Stimulated activated naive CD4-positive, alpha-beta T cell treated with Interleukin-2 at 50 U/mL for 16 hours (primary cell): ENCODE measurements at regions not wholly inside any gene's neighbourhood (a gene's known extent, or its start where the extent isn't known, plus 50 kb on each side); places are given as distances from the start of the nearest gene placed in this dataset.
"Not testable (repeated sequence)": the region's sequence is repeated elsewhere in the genome, so short reads cannot be mapped to it uniquely, and the experiment has no call there.

Experiments
- DNase-seq: peaks from one replicate; lab custom pipeline; 2025; lab: John Stamatoyannopoulos, UW

DNA sequence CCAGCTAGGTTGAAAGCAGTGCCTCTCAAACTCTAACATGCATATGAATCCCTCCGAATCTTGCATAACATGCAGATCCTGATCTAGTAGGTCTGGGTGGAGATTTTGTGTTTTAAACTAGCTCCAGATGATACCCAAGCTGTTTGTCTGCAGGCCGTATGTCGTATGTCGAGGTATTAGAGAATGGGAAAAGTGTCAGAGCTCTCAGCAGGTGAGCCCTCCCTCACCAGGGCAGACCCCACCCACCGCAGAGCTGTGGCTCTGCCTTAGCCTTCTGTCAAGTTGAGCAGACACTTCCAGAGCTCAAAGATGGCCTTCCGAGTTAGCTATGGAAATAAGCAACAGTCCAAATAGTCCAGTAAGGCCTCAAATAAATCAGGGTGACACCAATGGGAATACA is 83.2 kb upstream of the MAP3K1 start:
- DNase-seq: no peak

DNA sequence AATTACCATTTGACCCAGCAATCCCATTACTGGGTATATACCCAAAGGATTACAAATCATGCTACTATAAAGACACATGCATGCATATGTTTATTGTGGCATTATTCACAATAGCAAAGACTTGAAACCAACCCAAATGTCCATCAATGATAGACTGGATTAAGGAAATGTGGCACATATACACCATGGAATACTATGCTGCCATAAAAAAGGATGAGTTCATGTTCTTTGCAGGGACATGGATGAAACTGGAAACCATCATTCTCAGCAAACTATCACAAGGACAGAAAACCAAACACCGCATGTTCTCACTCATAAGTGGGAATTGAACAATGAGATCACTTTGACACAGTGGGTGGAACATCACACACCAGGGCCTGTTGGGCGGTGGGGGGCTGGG is 83.9 kb upstream of the MAP3K1 start:
- not testable (repeated sequence) for DNase-seq

DNA sequence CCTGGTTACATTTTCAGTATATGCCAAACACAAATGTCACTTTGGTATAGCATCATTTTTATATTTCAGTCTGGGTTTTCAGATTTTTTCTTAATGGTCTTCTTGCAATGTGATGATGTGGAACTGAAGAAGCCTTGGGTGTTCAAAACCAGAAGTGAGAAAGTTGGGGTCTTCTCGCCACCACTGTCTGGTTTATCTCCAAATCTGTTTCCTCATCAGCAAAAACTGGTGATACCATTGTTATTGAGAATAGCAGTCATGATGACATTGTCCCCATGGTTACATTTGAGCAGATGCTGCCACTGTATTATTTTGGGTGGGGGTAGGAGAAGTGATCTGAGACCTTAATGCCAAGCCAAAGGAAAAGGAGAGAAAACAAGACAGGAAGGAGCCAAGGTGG is 85.9 kb upstream of the MAP3K1 start:
- DNase-seq: no peak

DNA sequence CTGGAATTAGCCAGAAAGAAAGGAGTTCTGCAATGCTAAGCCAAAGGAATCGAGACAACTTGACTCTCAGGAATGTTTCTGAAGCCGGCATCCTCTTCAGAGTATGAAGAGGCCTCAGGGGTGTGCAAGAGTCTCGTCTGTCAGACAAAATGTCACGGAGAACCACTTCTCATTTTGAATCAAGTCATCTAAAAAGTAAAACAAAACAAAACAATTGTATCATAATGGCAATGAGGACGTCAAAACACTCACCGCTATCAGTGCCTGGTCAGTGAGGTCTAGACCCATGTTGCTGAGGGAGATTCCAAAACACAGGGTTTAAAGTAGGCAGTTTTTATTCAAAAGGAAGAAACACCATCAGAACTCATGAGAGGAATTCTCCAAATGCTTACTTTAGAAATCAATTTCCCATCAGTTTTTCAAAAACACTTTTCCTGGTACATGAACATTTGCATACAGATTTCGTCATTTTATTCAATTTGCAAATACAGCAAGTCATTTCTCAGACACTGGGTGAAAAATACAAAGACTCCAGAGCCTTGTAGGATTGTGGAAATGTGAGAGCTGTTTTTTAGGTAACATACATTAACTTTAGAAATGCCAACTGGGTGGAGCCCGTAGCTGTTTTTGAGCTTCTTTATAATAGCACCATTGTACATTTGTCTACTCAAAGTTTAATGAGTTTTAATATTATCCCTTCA is 89.5 kb upstream of the MAP3K1 start:
- no peak for DNase-seq

DNA sequence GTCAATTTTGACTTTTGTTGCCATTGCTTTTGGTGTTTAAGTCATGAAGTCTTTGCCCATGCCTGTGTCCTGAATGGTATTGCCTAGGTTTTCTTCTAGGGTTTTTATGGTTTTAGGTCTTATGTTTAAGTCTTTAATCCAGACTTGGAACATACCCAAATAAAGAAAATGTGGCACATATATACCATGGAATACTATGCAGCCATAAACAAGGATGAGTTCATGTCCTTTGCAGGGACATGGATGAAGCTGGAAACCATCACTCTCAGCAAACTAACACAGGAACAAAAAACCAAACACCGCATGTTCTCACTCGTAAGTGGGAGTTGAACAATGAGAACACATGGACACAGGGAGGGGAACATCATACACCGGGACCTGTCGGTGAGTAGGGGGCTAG is 90.5 kb upstream of the MAP3K1 start:
- DNase-seq: not testable (repeated sequence)

DNA sequence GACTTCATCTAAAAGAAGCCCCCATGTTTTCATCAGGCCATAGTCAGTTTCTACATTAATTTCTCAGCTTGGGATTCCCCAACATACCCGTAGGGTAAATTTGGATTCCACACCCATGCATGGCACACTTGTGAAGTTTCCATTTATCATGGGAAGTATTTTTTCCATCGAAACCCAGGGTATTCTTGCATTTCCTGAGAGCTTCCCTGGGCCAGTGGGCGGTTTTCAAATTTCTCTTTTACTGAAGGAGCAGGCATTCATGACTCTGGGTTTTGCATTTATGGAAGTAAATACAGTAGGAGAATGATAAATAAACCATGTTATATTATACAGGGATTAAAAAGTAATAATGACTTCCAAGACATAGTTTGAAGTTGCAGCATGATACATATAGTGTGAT is 93.0 kb upstream of the MAP3K1 start:
- no peak for DNase-seq

DNA sequence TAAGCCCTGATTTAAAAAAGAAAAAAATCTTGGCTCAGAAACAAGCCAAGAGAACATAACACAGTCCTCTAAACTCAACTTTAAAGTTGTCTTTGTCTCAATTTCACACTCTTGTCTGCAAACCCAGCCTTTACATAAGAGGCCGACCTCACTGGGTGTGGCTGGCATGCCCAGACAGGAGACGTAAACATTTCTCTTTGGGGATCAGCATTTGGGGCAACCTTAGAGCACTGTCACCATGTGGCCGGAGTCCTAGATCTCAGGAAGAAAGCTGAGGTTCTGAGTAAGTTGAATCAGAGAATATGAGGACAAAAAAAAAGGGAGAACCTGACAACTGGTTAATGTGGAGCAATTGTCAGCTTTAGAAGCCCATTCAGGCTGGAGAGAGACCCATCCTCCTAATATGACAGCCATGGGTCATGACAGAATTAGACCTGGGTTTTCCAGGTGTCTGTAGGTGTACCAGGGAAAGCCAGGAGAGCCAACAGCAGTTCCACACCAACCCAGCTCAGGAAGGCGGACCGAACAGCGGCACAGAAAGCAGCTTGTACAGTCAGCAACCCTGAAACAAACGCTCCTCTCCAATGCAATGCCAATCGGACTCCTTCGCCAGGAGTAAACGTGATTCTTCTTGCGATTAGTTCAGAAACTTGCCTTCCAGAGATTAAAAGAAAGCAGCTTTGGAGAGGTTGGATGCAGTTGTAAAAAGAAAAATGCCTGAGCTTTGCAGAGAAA is 97.9 kb upstream of the MAP3K1 start:
- DNase-seq: no peak

DNA sequence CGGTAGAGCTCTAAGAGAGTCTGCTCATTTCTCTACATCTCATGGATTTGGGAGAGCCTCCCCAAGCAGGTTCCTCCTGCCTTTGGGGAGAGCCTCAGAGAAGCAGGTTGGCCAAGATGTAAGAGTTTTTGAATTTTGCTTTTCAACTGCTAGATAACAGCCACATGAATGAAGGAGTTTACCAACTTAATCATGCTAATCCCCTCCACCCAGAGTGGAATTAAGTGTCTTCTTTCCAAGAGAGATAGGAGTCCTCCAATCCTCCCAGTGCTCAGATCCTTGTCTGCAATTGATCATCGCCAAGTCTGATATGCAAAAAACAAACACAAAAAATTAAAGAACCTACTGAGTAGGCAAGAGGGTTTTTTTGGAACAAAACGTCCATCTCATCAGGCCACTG is 99.4 kb upstream of the MAP3K1 start:
- no peak for DNase-seq

DNA sequence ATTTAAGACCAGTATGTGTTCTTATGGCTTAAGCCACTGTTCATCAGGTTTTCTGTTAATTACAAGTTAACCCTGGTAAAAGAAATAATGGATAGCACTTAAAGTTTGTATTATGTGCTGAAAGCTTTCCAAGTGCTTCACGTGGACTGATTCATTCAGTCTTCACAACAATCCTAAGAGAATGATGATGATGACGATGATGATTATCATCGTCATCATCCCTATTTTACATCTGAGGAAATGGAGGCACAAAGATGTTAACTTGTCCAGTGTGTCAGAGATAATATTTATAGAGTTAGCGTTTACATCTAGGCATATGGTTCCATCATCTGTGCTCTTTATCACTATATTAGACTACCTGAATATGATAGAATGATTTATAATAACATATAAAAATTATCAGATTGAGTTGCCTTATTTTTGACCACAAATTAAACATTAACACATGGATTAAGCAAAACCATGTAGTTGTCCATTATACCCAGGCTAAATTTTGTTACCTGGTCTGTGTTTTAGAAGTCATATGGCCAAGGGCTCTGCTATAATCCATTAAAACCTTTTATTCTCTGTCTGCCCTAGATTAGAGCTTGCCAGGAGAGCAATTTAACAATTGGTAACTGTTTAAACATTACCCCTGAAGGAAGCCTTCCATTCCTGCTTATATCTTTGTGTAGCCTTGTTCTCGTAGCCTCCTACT is 102.3 kb upstream of the MAP3K1 start:
- DNase-seq: no peak

DNA sequence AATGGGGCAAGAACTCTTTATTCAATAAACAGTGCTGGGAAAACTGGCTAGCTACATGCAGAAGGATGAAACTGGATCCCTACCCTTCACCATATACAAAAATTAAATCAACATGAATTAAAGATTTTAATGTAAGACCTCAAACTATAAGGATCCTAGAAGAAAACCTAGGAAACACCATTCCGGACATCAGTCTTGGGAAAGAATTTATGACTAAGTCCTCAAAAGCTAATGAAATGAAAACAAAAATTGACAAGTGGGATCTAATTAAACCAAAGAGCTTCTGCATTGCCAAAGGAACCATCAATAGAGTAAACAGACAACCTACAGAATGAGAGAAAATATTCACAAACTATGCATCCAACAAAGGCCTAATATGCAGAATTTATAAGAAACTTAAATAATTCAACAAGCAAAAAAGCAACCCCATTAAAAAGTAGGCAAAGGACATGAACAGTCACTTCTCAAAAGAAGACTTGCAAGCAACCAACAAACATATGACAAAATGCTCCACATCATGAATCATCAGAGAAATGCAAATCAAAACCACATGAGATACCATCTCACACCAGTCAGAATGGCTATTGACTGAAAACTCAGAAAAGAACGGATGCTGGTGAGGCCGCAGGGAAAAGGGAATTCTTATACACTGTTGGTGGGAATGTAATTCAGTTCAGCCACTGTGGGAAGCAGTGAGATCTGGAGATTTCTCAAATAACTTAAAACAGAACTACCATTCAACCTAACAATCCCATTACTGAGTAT is 104.3 kb upstream of the MAP3K1 start:
- no peak for DNase-seq

DNA sequence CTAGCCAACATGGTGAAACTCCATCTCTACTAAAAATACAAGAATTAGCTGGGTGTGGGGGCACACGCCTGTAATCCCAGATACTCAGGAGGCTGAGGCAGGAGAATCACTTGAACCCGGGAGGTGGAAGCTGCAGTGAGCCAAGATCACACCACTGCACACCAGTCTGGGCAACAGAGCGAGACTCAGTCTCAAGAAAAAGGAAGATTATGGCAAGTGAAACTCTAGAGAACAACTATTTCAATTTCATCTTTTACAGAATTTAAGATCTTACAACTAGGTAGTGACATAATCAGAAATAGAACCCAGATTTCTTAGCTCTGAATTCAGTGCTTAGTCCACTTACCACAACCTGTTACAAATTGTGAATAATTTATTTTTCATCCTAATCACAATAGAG is 108.8 kb upstream of the MAP3K1 start:
- no peak for DNase-seq

DNA sequence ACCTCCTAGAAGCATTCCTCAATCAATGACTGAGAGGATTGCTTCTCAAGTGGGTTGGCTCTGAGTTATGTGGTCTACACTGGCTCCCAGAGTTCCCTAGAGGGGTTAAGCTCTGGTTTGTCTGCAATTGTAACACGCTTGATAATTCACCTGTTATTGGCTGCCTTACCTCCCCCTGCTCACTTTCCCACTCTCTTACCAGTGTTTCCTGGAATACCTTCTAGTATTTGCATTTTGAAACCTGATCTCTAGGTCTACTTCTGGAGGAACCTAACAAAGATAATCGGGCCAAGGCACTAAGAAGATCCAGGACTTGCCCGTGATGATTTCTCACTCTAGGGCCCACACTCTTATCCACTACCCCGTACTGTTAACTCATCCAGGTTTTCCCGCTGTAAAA is 110.1 kb upstream of the MAP3K1 start:
- no peak for DNase-seq

DNA sequence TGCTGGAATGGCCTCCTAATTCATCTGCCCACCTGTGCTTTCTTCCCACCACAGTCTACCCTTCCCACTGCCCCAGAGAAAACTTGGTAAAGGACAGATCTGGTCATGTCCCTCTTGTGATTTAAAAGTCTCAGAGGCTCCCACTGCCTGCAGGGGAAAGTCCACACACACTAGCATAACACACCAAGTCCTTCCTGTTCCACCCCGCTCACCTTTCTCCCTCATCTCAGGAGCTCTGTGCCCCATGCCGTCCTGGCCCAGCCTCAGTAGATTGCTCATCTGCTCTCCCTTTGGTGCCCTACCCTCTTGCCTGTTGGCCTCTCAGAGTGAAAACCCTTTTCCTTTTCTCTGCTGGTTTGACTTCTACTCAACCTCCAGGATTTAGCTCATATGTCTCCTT is 111.4 kb upstream of the MAP3K1 start:
- no peak for DNase-seq

DNA sequence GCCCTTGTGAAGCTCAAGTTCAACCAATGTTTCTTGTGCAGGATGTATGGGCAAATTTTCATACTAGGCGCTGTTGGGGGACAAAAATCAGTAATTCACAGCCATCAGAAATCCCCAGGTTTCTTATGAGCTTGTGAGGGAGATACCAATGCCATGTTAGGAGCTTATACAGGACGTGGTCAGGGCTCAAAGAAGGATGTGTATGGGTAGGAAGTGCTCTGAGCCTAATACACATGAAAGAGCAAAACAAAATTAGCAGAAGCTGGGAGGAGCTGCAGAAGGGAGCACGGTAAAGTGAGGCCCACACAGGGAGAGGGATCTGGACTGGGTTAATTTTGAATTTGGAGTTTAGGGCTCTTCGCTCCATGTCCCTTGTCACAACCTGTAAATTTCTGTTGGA is 114.6 kb upstream of the MAP3K1 start:
- no peak for DNase-seq

DNA sequence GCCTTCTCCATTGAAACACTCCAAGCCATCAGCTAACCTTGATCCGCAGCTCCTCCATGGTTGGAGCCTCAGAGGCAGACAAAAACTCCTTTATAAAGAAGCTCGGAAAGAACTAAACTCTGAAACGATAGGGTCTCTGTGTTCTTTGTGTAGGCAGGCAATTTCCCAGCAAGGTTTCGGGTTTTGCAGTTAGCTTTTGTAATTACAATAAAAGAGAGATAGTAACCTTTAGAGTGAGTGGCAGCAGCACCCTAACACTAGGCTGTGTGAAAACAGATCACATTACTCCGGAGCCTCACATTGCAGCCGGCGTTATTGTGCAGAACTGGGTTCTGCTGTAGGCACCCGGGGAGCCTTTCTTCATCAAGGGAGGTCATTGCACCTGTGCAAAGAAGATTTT is 115.8 kb upstream of the MAP3K1 start:
- DNase-seq: no peak

DNA sequence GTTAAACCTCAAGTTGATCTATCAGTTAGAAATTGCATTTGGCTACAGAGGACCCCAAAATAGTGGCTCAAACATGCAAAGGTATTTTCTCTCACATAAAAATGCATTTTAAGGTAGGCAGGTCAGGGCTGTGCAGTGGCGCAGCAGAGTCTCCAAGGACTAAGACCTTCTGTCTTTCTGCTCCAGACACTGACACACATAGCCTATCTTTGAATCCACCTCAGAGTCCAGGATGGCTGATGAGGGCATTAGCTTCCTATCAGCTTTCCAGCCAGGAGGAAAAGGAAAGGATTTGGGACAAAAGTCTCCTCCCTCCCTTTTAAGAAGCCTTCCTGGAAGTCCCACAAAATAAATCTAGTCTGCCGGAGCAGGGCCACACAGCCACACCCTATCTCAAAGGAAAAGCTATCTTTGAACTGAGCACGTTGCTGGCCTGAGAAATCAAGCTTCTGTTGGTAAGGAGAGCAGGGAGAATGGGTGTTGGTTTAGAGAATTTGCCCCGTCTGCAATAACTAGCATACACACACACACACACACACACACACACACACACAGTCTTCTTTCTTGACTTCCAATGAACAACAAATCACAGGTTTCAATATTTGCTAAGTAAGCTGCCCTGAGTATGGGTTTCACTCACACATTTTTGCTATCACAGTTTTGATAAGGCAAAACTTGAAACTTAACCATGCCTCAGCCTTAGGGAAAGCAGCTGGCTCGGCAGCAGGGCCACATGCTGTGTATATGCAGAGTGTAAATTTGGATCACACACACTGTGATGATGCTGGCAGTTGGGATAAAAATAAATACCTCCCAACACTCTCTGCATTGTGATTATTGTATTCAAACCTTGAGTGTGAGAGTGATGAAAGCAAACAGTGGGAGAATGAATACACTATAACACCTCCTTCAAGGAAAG is 116.6 kb upstream of the MAP3K1 start:
- DNase-seq: no peak

DNA sequence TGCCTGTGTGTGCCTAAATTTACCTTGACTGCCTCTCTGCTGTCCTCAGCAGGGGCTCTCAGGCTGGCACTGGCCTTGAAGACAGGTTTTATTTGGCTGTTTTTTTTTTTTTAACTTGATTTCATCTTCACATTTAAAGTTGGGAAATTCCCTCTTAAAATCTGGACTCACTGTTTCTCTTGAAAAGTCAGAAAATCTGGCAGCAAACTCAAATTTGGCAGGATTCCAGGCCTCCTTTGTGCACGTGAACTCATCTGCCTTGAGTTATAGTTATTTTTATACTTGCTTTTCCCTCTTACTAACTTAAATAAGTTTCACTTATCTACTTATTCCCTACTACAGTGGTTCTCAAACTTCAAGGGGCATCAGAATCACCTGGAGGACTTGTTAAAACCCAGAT is 118.4 kb upstream of the MAP3K1 start:
- DNase-seq: no peak

DNA sequence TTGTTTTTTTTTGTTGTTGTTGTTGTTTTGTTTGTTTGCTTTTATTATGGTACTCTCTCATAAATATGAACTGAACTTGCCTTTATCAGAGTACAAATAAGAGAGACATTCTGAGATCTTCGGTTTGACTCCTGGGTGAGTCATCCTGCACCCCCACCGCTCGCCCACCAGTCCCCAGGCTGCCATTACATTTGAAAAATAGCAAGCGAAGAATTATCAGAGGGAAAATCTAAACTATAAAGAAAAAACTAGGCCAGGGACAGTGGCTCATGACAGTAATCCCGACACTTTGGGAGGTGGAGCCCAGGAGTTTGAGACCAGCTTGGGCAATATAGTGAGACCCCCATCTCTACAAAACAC is 122.1 kb upstream of the MAP3K1 start:
- DNase-seq: peak; percentile 64

DNA sequence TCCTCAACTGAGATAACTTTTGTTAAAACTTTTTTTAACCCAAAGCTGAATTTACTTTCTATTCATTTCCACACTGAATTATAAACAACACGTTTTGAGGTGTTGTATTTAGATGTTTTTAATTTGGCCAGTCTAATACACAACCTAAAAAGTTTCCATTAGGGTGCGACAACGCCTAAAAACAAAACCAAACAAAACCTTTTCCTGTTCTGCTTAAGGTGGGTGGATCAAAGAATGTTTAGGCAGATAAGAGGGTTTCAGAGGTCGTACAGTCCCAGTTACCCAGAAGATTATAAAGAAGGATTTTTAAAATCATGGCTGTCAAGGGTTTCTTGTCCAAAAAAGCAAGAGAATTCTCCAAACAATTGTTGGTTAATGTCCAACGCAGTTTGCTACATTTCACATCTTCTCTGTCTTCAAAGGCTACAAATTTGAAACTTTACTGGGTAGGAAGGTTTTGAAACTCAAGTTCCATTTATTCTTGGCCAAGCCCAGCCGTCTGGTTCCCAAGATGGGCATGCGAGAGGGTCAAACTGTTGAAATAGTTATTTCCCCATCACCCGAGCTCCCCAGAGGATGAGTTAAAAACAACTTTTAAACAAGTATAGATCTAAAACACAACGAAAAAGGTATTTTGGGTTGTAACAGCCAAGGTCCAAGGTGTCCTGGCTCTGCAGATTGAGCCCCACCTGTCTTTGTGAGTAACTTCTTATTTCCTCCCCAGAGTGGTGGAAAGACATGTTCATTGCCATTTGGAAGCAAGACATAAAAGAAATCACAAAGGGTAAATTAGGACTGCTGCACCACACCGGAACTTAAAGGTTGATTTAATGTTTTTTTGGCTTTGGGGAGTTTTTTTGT is 122.8 kb upstream of the MAP3K1 start:
- DNase-seq: no peak

DNA sequence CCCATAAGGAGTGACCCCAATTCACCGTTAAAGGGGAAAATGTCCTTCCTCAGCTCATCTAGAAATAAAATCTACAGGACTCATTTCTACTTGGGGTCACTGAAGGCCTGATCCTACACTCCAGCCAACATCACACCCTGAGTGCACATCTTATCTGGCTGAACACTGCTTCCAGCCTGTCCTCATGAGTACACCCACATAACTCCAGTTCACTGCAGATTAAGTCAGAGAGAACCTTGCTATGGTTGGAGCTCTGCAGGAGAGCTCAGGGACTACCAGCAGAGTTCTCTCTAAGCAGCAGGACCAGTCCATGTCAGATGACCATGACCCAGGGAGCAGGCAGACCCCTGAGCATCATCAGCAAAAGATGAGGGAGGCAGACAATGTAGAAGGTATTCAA is 126.9 kb upstream of the MAP3K1 start:
- DNase-seq: no peak
